ENCODE measurements at regions not wholly inside any gene's neighbourhood (a gene's known extent, or its start where the extent isn't known, plus 50 kb on each side); places are given as distances from the start of the nearest gene placed in this dataset.

GRCh38 chr10:124245806-124246440 is 152.5 kb upstream of the CHST15 start:
- TF ChIP-seq MXI1 (IDR thresholded peaks at IDR 0.05; ENCODE audit: low read depth, low read length): no peak
- no peak for TF ChIP-seq CEBPB (IDR thresholded peaks at IDR 0.05; ENCODE audit: borderline replicate concordance in 1 of 2, low read depth in 2 of 2, low read length in 2 of 2)
- no peak for TF ChIP-seq CTCF (IDR thresholded peaks at IDR 0.05 in 2 of 3, conservative IDR thresholded peaks at IDR 0.05 in 1 of 3; ENCODE audit: control insufficient read depth in 2 of 3, extremely low read depth in 1 of 3, insufficient read depth in 1 of 3, low read depth in 3 of 3, low read length in 3 of 3)
- TF ChIP-seq BACH1 (IDR thresholded peaks at IDR 0.05; ENCODE audit: borderline replicate concordance): no peak
- no peak for TF ChIP-seq YBX1 (IDR thresholded peaks at IDR 0.05)
- TF ChIP-seq BRCA1 (IDR thresholded peaks at IDR 0.05; ENCODE audit: low read depth, low read length): no peak
- no peak for TF ChIP-seq EZH2 (IDR thresholded peaks at IDR 0.05; ENCODE audit: borderline replicate concordance, control insufficient read depth, low read depth, low read length)
- no peak for TF ChIP-seq FOXM1 (IDR thresholded peaks at IDR 0.05; ENCODE audit: low read depth, low read length)
- TF ChIP-seq JUND (IDR thresholded peaks at IDR 0.05; ENCODE audit: low read depth, low read length): no peak
- TF ChIP-seq BCL3 (IDR thresholded peaks at IDR 0.05; ENCODE audit: borderline replicate concordance, insufficient read depth, low read depth, low read length, poor library complexity, severe bottlenecking): no peak
- TF ChIP-seq POLR2AphosphoS5 (IDR thresholded peaks at IDR 0.05; ENCODE audit: low read length): no peak
- no peak for TF ChIP-seq NFIC (IDR thresholded peaks at IDR 0.05; ENCODE audit: low read depth, low read length)
- no peak for TF ChIP-seq ZBTB40 (IDR thresholded peaks at IDR 0.05; ENCODE audit: borderline replicate concordance)
- TF ChIP-seq RFX5 (IDR thresholded peaks at IDR 0.05; ENCODE audit: low read depth, low read length): no peak

Data from GM12878 (cell line).